NB4 (cell line): ENCODE measurements at regions not wholly inside any gene's neighbourhood (a gene's known extent, or its start where the extent isn't known, plus 50 kb on each side); places are given as distances from the start of the nearest gene placed in this dataset.

Experiments used
- CTCF ChIP-seq: IDR thresholded peaks from one replicate; pipeline ENCODE4 v1.5.1; 2012; ENCODE audit warnings: low read depth, low read length
- POLR2A ChIP-seq: IDR thresholded peaks from 2 replicates; pipeline ENCODE4 v1.6.1; 2011; ENCODE audit warnings: mild to moderate bottlenecking; ENCODE audit not compliant: insufficient read length; ENCODE audit errors: extremely low read depth

GRCh38 chr3:14600856-14601610, 50.5 kb upstream of the CCDC174 start:
- TF ChIP-seq POLR2A (no peak), CTCF (no peak)
